Parathyroid adenoma (tissue), 2 donors: ENCODE measurements at regions not wholly inside any gene's neighbourhood (a gene's known extent, or its start where the extent isn't known, plus 50 kb on each side); places are given as distances from the start of the nearest gene placed in this dataset.

Experiments used
- H2AFZ ChIP-seq: fragments of 300-600 bp; sonication (generic); one replicate; pipeline ENCODE4 v1.7.0; 2017; ENCODE audit warnings: antibody characterized with exemption, mild to moderate bottlenecking
- H3K27ac ChIP-seq: fragments of 300-600 bp; sonication (generic); one replicate; pipeline ENCODE4 v1.7.0; 2017
- H3K27me3 ChIP-seq: fragments of 300-600 bp; sonication (generic); one replicate; pipeline ENCODE4 v1.7.0; 2017; ENCODE audit warnings: low read length; ENCODE audit not compliant: control insufficient read depth, insufficient read depth
- H3K36me3 ChIP-seq: fragments of 300-600 bp; sonication (generic); one replicate; pipeline ENCODE4 v1.7.0; 2017; ENCODE audit warnings: low read length; ENCODE audit not compliant: control insufficient read depth, insufficient read depth
- H3K4me1 ChIP-seq: fragments of 300-600 bp; sonication (generic); one replicate; pipeline ENCODE4 v1.7.0; 2017; ENCODE audit warnings: control low read depth
- H3K4me2 ChIP-seq: fragments of 300-600 bp; sonication (generic); one replicate; pipeline ENCODE4 v1.7.0; 2017; ENCODE audit warnings: low read length
- H3K4me3 ChIP-seq: fragments of 300-600 bp; sonication (generic); one replicate; pipeline ENCODE4 v1.7.0; 2017; ENCODE audit warnings: low read depth, low read length
- H3K79me2 ChIP-seq: fragments of 300-600 bp; sonication (generic); one replicate; pipeline ENCODE4 v1.7.0; 2017; ENCODE audit warnings: control low read depth
- H3K9ac ChIP-seq: fragments of 300-600 bp; sonication (generic); one replicate; pipeline ENCODE4 v1.7.0; 2017; ENCODE audit warnings: mild to moderate bottlenecking
- H3K9me3 ChIP-seq: fragments of 300-600 bp; sonication (generic); one replicate; pipeline ENCODE4 v1.7.0; 2017; ENCODE audit warnings: low read length; ENCODE audit not compliant: control insufficient read depth
- CTCF ChIP-seq: fragments of 300-600 bp; sonication (generic); IDR thresholded peaks from one replicate; pipeline ENCODE4 v1.7.0; 2017; ENCODE audit warnings: antibody characterized with exemption, mild to moderate bottlenecking
- donor health status: primary hyperparathyroidism.

- H3K79me2 ChIP-seq: no peaks in the 10 kb centered on the region
- H3K9me3 ChIP-seq: no peaks in the 10 kb centered on the region
- H3K4me2 ChIP-seq: no peak overlapping the region
- no peak for TF ChIP-seq CTCF
- no peak overlapping the region for H3K9ac ChIP-seq
- no peak overlapping the region for H3K27ac ChIP-seq
- no peaks in the 10 kb centered on the region for H3K36me3 ChIP-seq
- H3K27me3 ChIP-seq: no peaks in the 10 kb centered on the region
- no peaks in the 10 kb centered on the region for H3K4me1 ChIP-seq
- H3K4me3 ChIP-seq: no peak overlapping the region
- no peak overlapping the region for H2AFZ ChIP-seq
Measured at GRCh38 chr5:167896814-167897213, 394.6 kb upstream of the WWC1 start.

- Histone ChIP-seq H2AFZ (no peak overlapping the region), H3K36me3 (no peaks in the 10 kb centered on the region), H3K4me3 (no peak overlapping the region), H3K4me1 (no peaks in the 10 kb centered on the region), H3K9ac (no peak overlapping the region), H3K4me2 (no peak overlapping the region), H3K9me3 (no peaks in the 10 kb centered on the region), H3K27ac (no peak overlapping the region), H3K27me3 (no peaks in the 10 kb centered on the region), H3K79me2 (no peaks in the 10 kb centered on the region)
- no peak for TF ChIP-seq CTCF
Measured at GRCh38 chr5:167897371-167897770, 394.1 kb upstream of the WWC1 start.

GRCh38 chr5:167898361-167899042 lies 392.9 kb upstream of the WWC1 start:
- Histone ChIP-seq H3K4me2 (no peak overlapping the region), H3K27me3 (no peaks in the 10 kb centered on the region), H3K9me3 (no peaks in the 10 kb centered on the region), H3K36me3 (no peaks in the 10 kb centered on the region), H3K4me3 (no peak overlapping the region), H3K9ac (no peak overlapping the region), H2AFZ (no peak overlapping the region), H3K79me2 (no peaks in the 10 kb centered on the region), H3K27ac (no peak overlapping the region), H3K4me1 (no peaks in the 10 kb centered on the region)
- TF ChIP-seq CTCF: no peak

GRCh38 chr5:167899490-167900070 lies 391.9 kb upstream of the WWC1 start:
- Histone ChIP-seq H3K9me3 (no peaks in the 10 kb centered on the region), H2AFZ (no peak overlapping the region), H3K27ac (no peak overlapping the region), H3K79me2 (no peaks in the 10 kb centered on the region), H3K9ac (no peak overlapping the region), H3K4me2 (no peak overlapping the region), H3K4me1 (no peaks in the 10 kb centered on the region), H3K27me3 (no peaks in the 10 kb centered on the region), H3K36me3 (no peaks in the 10 kb centered on the region), H3K4me3 (no peak overlapping the region)
- TF ChIP-seq CTCF: no peak
